Thoracic aorta (tissue), 2 donors: ENCODE measurements at regions not wholly inside any gene's neighbourhood (a gene's known extent, or its start where the extent isn't known, plus 50 kb on each side); places are given as distances from the start of the nearest gene placed in this dataset.

ENCODE experiments used
- ATAC-seq: fragments of 150-250 bp; one replicate; pipeline ENCODE4 v1.8.0; 2017; ENCODE audit warnings: low read depth; ENCODE audit not compliant: insufficient number of reproducible peaks, low FRiP score
- DNase-seq: peaks from one replicate; pipeline ENCODE4 v3.0.0-alpha.2; 2020; ENCODE audit warnings: low spot score
- H3K27ac ChIP-seq, 2 donors: fragments of 200-600 bp; sonication (generic); 1 replicate in 1 of 2; 2 replicates in 1 of 2; pipeline ENCODE4 v1.5.1; 2016; ENCODE audit warnings: mild to moderate bottlenecking in 2 of 2, moderate library complexity in 2 of 2
- H3K27me3 ChIP-seq: fragments of 200-600 bp; sonication (generic); replicated peaks from 2 replicates; pipeline ENCODE4 v1.6.0; 2016; ENCODE audit warnings: mild to moderate bottlenecking; ENCODE audit not compliant: insufficient read depth
- H3K36me3 ChIP-seq: fragments of 200-600 bp; sonication (generic); one replicate; pipeline ENCODE4 v1.5.1; 2016
- H3K4me1 ChIP-seq, 2 donors: fragments of 200-600 bp; sonication (generic); 1 replicate in 1 of 2; 2 replicates in 1 of 2; pipeline versions ENCODE4 v1.5.1 to v1.6.0; 2016; ENCODE audit warnings: low read depth in 2 of 2, mild to moderate bottlenecking in 1 of 2; ENCODE audit not compliant: control insufficient read depth in 1 of 2
- H3K4me3 ChIP-seq: fragments of 200-600 bp; sonication (generic); 2 replicates; pipeline ENCODE4 v1.5.1; 2016; ENCODE audit warnings: mild to moderate bottlenecking
- H3K9me3 ChIP-seq: fragments of 200-600 bp; sonication (generic); 2 replicates; pipeline ENCODE4 v1.5.1; 2016
- TF ChIP-seq, protein P1 (sequence below): fragments of 200-600 bp; sonication (generic); IDR thresholded peaks from one replicate; pipeline ENCODE4 v1.5.1; 2019; ENCODE audit warnings: antibody characterized with exemption

DNA sequence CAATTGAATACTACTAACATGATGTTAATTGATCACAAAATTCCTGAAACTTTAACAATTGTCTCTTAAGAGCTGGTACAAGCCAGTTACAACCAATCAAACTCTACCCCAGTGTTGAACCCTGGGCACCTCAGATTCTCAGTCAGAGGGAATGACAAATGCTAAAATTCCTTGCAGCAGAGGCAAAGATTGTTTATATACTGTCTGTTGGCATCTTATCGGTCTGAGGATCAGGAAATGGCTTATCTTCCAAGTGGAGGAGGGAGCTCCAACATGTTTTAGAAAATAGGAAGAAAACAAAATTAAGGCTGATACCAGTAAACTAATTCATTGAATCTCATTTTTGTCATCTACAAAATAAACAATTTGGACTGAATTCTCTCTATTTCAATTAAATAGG, 527.8 kb upstream of the ZNF608 start:
- Histone ChIP-seq H3K27me3 (no peaks in the 10 kb centered on the region), H3K27ac (no peak overlapping the region), H3K9me3 (no peaks in the 10 kb centered on the region), H3K36me3 (no peaks in the 10 kb centered on the region), H3K4me1 (peaks cover 0 to 15% of the 10 kb centered on the region in 2 donors), H3K4me3 (no peak overlapping the region)
- TF ChIP-seq, protein P1, sequence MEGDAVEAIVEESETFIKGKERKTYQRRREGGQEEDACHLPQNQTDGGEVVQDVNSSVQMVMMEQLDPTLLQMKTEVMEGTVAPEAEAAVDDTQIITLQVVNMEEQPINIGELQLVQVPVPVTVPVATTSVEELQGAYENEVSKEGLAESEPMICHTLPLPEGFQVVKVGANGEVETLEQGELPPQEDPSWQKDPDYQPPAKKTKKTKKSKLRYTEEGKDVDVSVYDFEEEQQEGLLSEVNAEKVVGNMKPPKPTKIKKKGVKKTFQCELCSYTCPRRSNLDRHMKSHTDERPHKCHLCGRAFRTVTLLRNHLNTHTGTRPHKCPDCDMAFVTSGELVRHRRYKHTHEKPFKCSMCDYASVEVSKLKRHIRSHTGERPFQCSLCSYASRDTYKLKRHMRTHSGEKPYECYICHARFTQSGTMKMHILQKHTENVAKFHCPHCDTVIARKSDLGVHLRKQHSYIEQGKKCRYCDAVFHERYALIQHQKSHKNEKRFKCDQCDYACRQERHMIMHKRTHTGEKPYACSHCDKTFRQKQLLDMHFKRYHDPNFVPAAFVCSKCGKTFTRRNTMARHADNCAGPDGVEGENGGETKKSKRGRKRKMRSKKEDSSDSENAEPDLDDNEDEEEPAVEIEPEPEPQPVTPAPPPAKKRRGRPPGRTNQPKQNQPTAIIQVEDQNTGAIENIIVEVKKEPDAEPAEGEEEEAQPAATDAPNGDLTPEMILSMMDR = no peak
- ATAC-seq (no peak), DNase-seq (no peak)

DNA sequence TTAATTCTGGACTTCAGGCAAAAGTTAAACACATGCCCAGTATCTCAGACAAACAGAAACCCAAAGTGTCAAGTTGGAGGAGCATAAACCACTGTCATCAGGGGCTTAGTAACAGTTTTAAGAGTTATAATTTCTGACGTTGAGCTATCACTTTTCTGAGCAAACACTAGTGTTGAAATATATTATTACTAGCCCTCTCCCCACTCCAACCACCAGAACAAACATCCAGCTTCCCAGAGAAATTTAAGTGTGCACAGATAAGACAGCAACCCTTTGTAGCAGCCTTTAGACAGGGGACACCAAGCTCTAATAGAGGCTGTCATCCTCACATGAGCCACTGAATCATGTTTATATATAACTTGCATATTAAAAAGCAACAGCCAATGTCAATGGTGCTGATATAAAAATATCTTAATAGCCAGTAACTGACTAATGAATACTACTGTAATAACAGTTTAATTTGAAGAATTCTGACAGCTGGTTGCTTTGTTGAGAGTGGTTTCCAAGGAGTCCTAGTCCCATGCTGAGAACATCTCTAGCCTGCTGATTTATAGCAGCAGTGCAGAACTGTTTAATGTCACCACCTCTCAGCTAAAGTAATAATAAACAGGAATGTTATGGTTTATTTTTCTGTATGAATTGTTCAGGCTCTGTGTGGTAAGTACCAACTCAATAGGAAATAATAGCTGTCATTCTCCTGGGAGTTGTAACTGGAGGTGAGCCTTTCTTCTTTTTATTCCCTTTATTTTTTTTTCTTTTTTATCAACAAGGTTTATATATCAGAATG, 528.7 kb upstream of the ZNF608 start:
- H3K4me3 ChIP-seq = no peak overlapping the region
- TF ChIP-seq, protein P1 = no peak
- H3K9me3 ChIP-seq = no peaks in the 10 kb centered on the region
- no peak for ATAC-seq
- no peaks in the 10 kb centered on the region for H3K36me3 ChIP-seq
- no peak overlapping the region for H3K27ac ChIP-seq
- DNase-seq = no peak
- H3K27me3 ChIP-seq = no peaks in the 10 kb centered on the region
- H3K4me1 ChIP-seq = peaks cover 0 to 15% of the 10 kb centered on the region in 2 donors

DNA sequence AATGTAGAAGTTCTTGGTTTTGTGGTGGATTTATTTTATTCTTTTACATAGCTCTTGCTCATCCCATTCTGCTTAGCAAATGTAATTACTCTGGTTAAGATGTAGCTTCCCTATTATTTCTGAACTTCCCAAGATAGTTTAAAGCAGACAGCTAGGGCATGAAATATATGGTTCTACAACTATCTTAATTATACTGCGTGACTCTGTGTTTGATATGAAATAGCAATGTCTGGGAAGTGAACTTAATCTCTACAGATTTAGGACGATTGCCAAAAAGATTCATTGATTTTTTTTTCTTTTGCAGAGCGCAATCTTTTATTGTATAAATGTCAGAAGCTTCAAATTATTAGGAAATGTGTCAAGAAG, 529.3 kb upstream of the ZNF608 start:
- Histone ChIP-seq H3K4me1 (peaks cover 0 to 15% of the 10 kb centered on the region in 2 donors), H3K27ac (no peak overlapping the region), H3K36me3 (no peaks in the 10 kb centered on the region), H3K9me3 (no peaks in the 10 kb centered on the region), H3K4me3 (no peak overlapping the region), H3K27me3 (no peaks in the 10 kb centered on the region)
- ATAC-seq = no peak
- TF ChIP-seq, protein P1 = no peak
- no peak for DNase-seq

DNA sequence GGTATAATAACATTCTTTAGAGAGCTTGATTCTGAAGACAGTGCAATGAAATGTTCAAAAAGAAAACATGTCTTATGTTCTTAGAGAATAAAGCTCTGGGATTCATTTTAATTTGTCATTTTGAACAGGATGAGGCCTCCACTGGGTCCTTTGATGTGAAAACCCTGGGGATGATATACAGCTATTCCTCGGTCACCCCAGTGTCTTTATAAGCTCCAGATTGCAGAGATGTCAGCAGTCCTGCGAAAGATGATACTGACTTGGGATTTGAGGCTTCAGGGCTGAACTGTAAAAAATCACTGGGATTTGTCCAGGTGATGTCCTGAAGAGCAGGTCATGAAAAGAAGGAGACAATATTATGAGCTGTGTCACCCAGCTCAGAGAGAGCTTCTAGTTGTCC, 529.7 kb upstream of the ZNF608 start:
- Histone ChIP-seq H3K36me3 (no peaks in the 10 kb centered on the region), H3K27me3 (no peaks in the 10 kb centered on the region), H3K27ac (no peak overlapping the region), H3K4me1 (peaks cover 0 to 15% of the 10 kb centered on the region in 2 donors), H3K9me3 (no peaks in the 10 kb centered on the region), H3K4me3 (no peak overlapping the region)
- TF ChIP-seq, protein P1 = no peak
- no peak for ATAC-seq
- no peak for DNase-seq

DNA sequence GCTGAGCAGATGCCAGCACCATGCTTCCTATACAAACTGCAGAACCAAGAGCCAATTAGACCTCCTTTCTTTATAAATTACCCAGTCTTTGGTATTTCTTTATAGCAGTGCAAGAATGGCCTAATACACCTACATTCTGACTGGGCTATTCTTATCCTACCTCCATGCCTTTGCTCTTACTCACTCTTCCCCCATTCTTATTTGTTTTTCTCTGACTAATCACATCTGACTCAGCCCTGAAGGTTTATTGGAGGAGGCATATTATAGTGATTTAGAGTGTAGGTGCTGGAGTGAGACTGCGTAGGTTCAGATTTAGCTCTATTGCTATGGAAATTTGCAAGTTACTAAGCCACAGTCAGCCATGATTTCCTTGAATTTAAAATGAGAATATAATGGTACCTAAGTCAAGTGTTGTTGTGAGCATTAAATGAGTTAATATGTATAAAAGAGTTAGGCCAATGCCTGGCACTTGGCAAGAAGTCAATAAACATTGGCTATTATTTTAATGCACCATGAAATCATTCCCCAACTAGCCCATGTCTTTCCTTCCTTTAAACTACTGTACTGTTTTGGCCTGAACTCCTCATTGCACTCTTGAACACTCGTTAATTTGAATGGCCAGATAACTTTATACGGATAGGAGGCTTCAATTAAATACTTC, 531.2 kb upstream of the ZNF608 start:
- H3K9me3 ChIP-seq = no peaks in the 10 kb centered on the region
- no peak overlapping the region for H3K27ac ChIP-seq
- H3K27me3 ChIP-seq = no peaks in the 10 kb centered on the region
- no peaks in the 10 kb centered on the region for H3K36me3 ChIP-seq
- H3K4me1 ChIP-seq = peaks cover 0 to 15% of the 10 kb centered on the region in 2 donors
- ATAC-seq = no peak
- TF ChIP-seq, protein P1 = no peak
- H3K4me3 ChIP-seq = no peak overlapping the region
- no peak for DNase-seq
